Sigmoid colon (tissue), 6 donors: ENCODE measurements at regions not wholly inside any gene's neighbourhood (a gene's known extent, or its start where the extent isn't known, plus 50 kb on each side); places are given as distances from the start of the nearest gene placed in this dataset.

Experiments
- DNase-seq: peaks from one replicate; pipeline ENCODE4 v3.0.0-alpha.2; 2019
- H3K27ac ChIP-seq, 4 donors: fragments of 200-600 bp; sonication (generic); one replicate each; pipeline ENCODE4 v1.5.1; 2016 to 2019; ENCODE audit warnings: mild to moderate bottlenecking in 1 of 4
- H3K27me3 ChIP-seq, 3 donors: fragments of 200-600 bp; sonication (generic); one replicate each; pipeline ENCODE4 v1.5.1; 2019; ENCODE audit warnings: mild to moderate bottlenecking in 1 of 3
- H3K36me3 ChIP-seq, 4 donors: fragments of 200-600 bp; sonication (generic); one replicate each; pipeline ENCODE4 v1.5.1; 2016 to 2019
- H3K4me1 ChIP-seq, 4 donors: fragments of 200-600 bp; sonication (generic); one replicate each; pipeline ENCODE4 v1.5.1; 2017 to 2019
- H3K4me3 ChIP-seq, 4 donors: fragments of 200-600 bp; sonication (generic); one replicate each; pipeline ENCODE4 v1.5.1; 2017 to 2019; ENCODE audit warnings: mild to moderate bottlenecking in 2 of 4, moderate library complexity in 1 of 4
- H3K9me3 ChIP-seq, 4 donors: fragments of 200-600 bp in 3 of 4; sonication (generic) in 3 of 4; one replicate each; pipeline versions ENCODE4 v1.5.1 to v1.6.1; 2013 to 2019
- CTCF ChIP-seq, 4 experiments: fragments of 450-650 bp in 3 of 4; fragments of 200-600 bp in 1 of 4; IDR thresholded peaks; one replicate each; pipeline ENCODE4 v1.5.1; 2016 to 2019; ENCODE audit warnings: antibody characterized with exemption in 4 of 4, mild to moderate bottlenecking in 3 of 4, moderate library complexity in 2 of 4
- EP300 ChIP-seq, 4 donors: sonication (generic); formaldehyde crosslinking; IDR thresholded peaks; one replicate each; pipeline ENCODE4 v1.6.1; 2017; ENCODE audit warnings: antibody characterized with exemption in 4 of 4
- POLR2A ChIP-seq, 2 donors: fragments of 450-650 bp; IDR thresholded peaks; one replicate each; pipeline ENCODE4 v1.6.1; 2016; ENCODE audit warnings: antibody characterized with exemption in 2 of 2, mild to moderate bottlenecking in 2 of 2, moderate library complexity in 2 of 2
- POLR2AphosphoS5 ChIP-seq, 4 donors: sonication (generic); formaldehyde crosslinking; IDR thresholded peaks; one replicate each; pipeline ENCODE4 v1.6.1; 2017; ENCODE audit warnings: antibody characterized with exemption in 4 of 4
- WGBS, 2 donors: extraction: QIAGEN DNeasy Blood & Tissue Kit; methylation state at CpG; one replicate each; pipeline ENCODE4 v1.1.7; 2013; 5-methylcytosine and 5-hydroxymethylcytosine counted together
- intact Hi-C: fragments of 100-400 bp; cut with DNase I; formaldehyde crosslinking; loops from one replicate; pipeline ENCODE4 v1.15.1; 2023
- donor health status: healthy with polysubstance abuse.
- donor health status: healthy.

GRCh38 chr3:95226437-95226836 is 1163.6 kb downstream of the NSUN3 start:
- WGBS, 2 donors = 72 to 73% methylated on average over 5 of the region's 5 CpGs
- DNase-seq = no peak
- intact Hi-C loops = no loop called here
- Histone ChIP-seq H3K4me3 (no peak overlapping the region), H3K4me1 (no peaks in the 10 kb centered on the region), H3K36me3 (no peaks in the 10 kb centered on the region), H3K27ac (no peak overlapping the region), H3K27me3 (no peaks in the 10 kb centered on the region), H3K9me3 (no peaks in the 10 kb centered on the region)
- TF ChIP-seq CTCF (IDR thresholded peaks at IDR 0.05) (no peak), EP300 (IDR thresholded peaks at IDR 0.05) (no peak)

- H3K4me3 ChIP-seq = no peak overlapping the region
- no peak overlapping the region for H3K27ac ChIP-seq
- 88 to 89% methylated on average over 4 of the region's 4 CpGs for WGBS, 2 donors
- H3K27me3 ChIP-seq = no peaks in the 10 kb centered on the region
- intact Hi-C loops = no loop called here
- DNase-seq = no peak
- no peaks in the 10 kb centered on the region for H3K9me3 ChIP-seq
- TF ChIP-seq POLR2A (IDR thresholded peaks at IDR 0.05) (no peak), CTCF (IDR thresholded peaks at IDR 0.05) (no peak), POLR2AphosphoS5 (IDR thresholded peaks at IDR 0.05) (no peak), EP300 (IDR thresholded peaks at IDR 0.05) (no peak)
- no peaks in the 10 kb centered on the region for H3K36me3 ChIP-seq
- H3K4me1 ChIP-seq = no peaks in the 10 kb centered on the region
Measured at GRCh38 chr3:95227092-95227491, 1164.2 kb downstream of the NSUN3 start.

GRCh38 chr3:95228416-95228815 is 1165.6 kb downstream of the NSUN3 start:
- H3K9me3 ChIP-seq = no peaks in the 10 kb centered on the region
- 88 to 90% methylated on average over 7 of the region's 7 CpGs for WGBS, 2 donors
- no peak for TF ChIP-seq POLR2AphosphoS5 (IDR thresholded peaks at IDR 0.05)
- TF ChIP-seq CTCF (IDR thresholded peaks at IDR 0.05) = no peak
- TF ChIP-seq EP300 (IDR thresholded peaks at IDR 0.05) = no peak
- no peak for TF ChIP-seq POLR2A (IDR thresholded peaks at IDR 0.05)

GRCh38 chr3:95235916-95236315 is 1173.1 kb downstream of the NSUN3 start:
- no peak for TF ChIP-seq POLR2A (IDR thresholded peaks at IDR 0.05)
- TF ChIP-seq EP300 (IDR thresholded peaks at IDR 0.05) = no peak
- TF ChIP-seq CTCF (IDR thresholded peaks at IDR 0.05) = no peak
- no peak for TF ChIP-seq POLR2AphosphoS5 (IDR thresholded peaks at IDR 0.05)
- Histone ChIP-seq H3K4me1 (no peaks in the 10 kb centered on the region), H3K36me3 (no peaks in the 10 kb centered on the region), H3K9me3 (no peaks in the 10 kb centered on the region), H3K27ac (no peak overlapping the region), H3K27me3 (no peaks in the 10 kb centered on the region), H3K4me3 (no peak overlapping the region)
- intact Hi-C loops = no loop called here
- no peak for DNase-seq

More at GRCh38 chr3:95228416-95228815, 1165.6 kb downstream of the NSUN3 start:
- H3K36me3 ChIP-seq = no peaks in the 10 kb centered on the region
- no peaks in the 10 kb centered on the region for H3K27me3 ChIP-seq
- no peak overlapping the region for H3K27ac ChIP-seq
- intact Hi-C loops = no loop called here
- no peak overlapping the region for H3K4me3 ChIP-seq
- H3K4me1 ChIP-seq = no peaks in the 10 kb centered on the region
- no peak for DNase-seq

GRCh38 chr3:95237783-95238182 is 1174.9 kb downstream of the NSUN3 start:
- Histone ChIP-seq H3K9me3 (no peaks in the 10 kb centered on the region), H3K4me3 (no peak overlapping the region), H3K27ac (no peak overlapping the region), H3K4me1 (no peaks in the 10 kb centered on the region), H3K36me3 (no peaks in the 10 kb centered on the region), H3K27me3 (no peaks in the 10 kb centered on the region)
- DNase-seq = no peak
- WGBS, 2 donors = 47 to 49% methylated on average over 2 of the region's 2 CpGs
- TF ChIP-seq POLR2AphosphoS5 (IDR thresholded peaks at IDR 0.05) = no peak
- no peak for TF ChIP-seq EP300 (IDR thresholded peaks at IDR 0.05)
- TF ChIP-seq POLR2A (IDR thresholded peaks at IDR 0.05) = no peak
- no peak for TF ChIP-seq CTCF (IDR thresholded peaks at IDR 0.05)
- intact Hi-C loops = no loop called here
